ENCODE measurements at regions not wholly inside any gene's neighbourhood (a gene's known extent, or its start where the extent isn't known, plus 50 kb on each side); places are given as distances from the start of the nearest gene placed in this dataset.
"Not testable (repeated sequence)": the region's sequence is repeated elsewhere in the genome, so short reads cannot be mapped to it uniquely, and the experiment has no call there.

GRCh38 chr4:31768756-31769155 lies 1048.6 kb downstream of the PCDH7 start:
- ATAC-seq (no peak), DNase-seq (no peak)
- Mint-ChIP-seq H3K4me1 (no peaks in the 10 kb centered on the region), H3K27ac (no peak overlapping the region), H3K9me3 (ENCODE audit: low read depth) (peaks cover 8% of the 10 kb centered on the region), H3K36me3 (ENCODE audit: low read depth) (no peaks in the 10 kb centered on the region), H3K4me3 (no peak overlapping the region), H3K27me3 (no peaks in the 10 kb centered on the region)
- CTCF ChIA-PET, result no interaction called here
- intact Hi-C loops (cut with DNase I, micrococcal nuclease), result no loop called here
- POLR2A ChIA-PET, result no interaction called here

DNA sequence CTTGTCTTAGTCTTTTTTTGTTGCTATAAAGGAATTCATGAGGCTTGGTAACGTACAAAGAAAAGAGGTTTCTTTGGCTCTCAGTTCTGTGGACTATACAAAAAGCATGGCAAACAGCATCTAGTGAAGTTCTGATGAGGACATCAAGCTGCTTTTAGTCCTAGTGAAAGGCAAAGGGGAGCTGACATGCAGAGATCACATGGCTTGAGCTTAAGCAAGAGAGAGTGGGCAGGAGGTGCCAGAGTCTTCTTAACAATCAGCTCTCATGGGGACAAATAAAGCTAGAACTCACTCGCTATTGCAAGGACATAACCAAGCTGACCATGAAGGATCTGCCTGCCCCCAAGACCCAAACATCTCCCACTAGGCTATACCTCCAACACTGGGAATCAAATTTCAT lies 1063.1 kb downstream of the PCDH7 start:
- no peak for DNase-seq
- intact Hi-C loops (cut with DNase I, micrococcal nuclease), result no loop called here
- Mint-ChIP-seq H3K27me3 (no peaks in the 10 kb centered on the region), H3K4me3 (no peak overlapping the region), H3K9me3 (ENCODE audit: low read depth) (peaks cover 4% of the 10 kb centered on the region), H3K4me1 (no peaks in the 10 kb centered on the region), H3K27ac (no peak overlapping the region), H3K36me3 (ENCODE audit: low read depth) (no peaks in the 10 kb centered on the region)
- CTCF ChIA-PET, result no interaction called here
- POLR2A ChIA-PET, result no interaction called here
- no peak for ATAC-seq

DNA sequence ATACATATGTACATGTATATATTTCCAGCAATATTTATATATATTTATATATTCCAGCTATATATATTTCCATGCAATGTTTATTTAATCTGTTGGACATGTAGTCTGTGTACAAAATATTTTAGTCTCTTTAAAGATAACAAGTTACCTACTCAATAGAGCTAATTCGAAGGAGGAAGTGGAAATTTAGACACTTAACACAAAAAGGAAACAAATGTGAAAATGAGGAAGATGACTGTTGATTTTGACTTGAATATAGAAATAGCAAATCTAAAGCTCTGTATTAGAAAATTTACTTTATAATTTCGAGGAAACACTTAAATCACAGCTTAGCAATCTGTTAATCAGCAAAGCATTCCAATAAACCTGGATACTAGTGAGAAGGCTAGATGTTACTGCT lies 1064.4 kb downstream of the PCDH7 start:
- no peak overlapping the region for H3K4me3 Mint-ChIP-seq
- ChIA-PET CTCF (no interaction called here), POLR2A (no interaction called here)
- no peaks in the 10 kb centered on the region for H3K4me1 Mint-ChIP-seq
- H3K27ac Mint-ChIP-seq, result no peak overlapping the region
- intact Hi-C loops (cut with DNase I, micrococcal nuclease), result no loop called here
- H3K27me3 Mint-ChIP-seq, result no peaks in the 10 kb centered on the region
- H3K36me3 Mint-ChIP-seq (ENCODE audit: low read depth), result no peaks in the 10 kb centered on the region
- DNase-seq, result no peak
- ATAC-seq, result no peak
- peaks cover 4% of the 10 kb centered on the region for H3K9me3 Mint-ChIP-seq (ENCODE audit: low read depth)

DNA sequence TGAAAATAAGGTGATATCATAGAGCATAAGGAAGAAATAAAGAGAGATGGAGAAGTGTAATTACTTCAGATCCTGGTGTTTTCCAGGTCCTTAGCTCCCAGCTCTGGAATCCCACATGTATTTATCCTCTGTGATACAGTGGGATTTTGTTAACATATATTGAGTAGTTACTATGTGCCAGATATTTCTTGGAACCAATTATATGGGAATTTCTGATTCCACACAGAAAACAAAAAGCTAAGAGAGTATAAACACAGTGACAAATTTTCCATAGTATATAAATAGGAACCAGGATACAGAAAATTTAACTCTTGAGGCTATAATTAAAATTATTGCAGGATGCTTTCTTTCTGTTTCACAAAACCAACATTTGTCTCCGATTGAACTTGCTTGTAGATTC lies 1067.5 kb downstream of the PCDH7 start:
- CTCF ChIA-PET, result no interaction called here
- Mint-ChIP-seq H3K9me3 (ENCODE audit: low read depth) (peaks cover 2% of the 10 kb centered on the region), H3K27ac (no peak overlapping the region), H3K27me3 (no peaks in the 10 kb centered on the region), H3K4me3 (no peak overlapping the region), H3K36me3 (ENCODE audit: low read depth) (no peaks in the 10 kb centered on the region), H3K4me1 (no peaks in the 10 kb centered on the region)
- POLR2A ChIA-PET, result no interaction called here
- intact Hi-C loops (cut with DNase I, micrococcal nuclease), result no loop called here
- no peak for DNase-seq
- no peak for ATAC-seq

- Mint-ChIP-seq H3K9me3 (ENCODE audit: low read depth) (peaks cover 2% of the 10 kb centered on the region), H3K36me3 (ENCODE audit: low read depth) (no peaks in the 10 kb centered on the region), H3K27ac (no peak overlapping the region)
Observed at GRCh38 chr4:31788676-31789075, 1068.5 kb downstream of the PCDH7 start.

GRCh38 chr4:31791666-31792065 lies 1071.5 kb downstream of the PCDH7 start:
- Mint-ChIP-seq H3K27me3 (no peaks in the 10 kb centered on the region), H3K9me3 (ENCODE audit: low read depth) (peaks cover 8% of the 10 kb centered on the region), H3K4me1 (no peaks in the 10 kb centered on the region), H3K4me3 (no peak overlapping the region), H3K27ac (no peak overlapping the region), H3K36me3 (ENCODE audit: low read depth) (no peaks in the 10 kb centered on the region)
- intact Hi-C loops (cut with DNase I, micrococcal nuclease), result no loop called here
- DNase-seq, result no peak
- CTCF ChIA-PET, result no interaction called here
- POLR2A ChIA-PET, result no interaction called here
- ATAC-seq, result no peak

More at GRCh38 chr4:31788676-31789075, 1068.5 kb downstream of the PCDH7 start:
- POLR2A ChIA-PET, result no interaction called here
- Mint-ChIP-seq H3K4me3 (no peak overlapping the region), H3K27me3 (no peaks in the 10 kb centered on the region), H3K4me1 (no peaks in the 10 kb centered on the region)
- no peak for DNase-seq
- CTCF ChIA-PET, result no interaction called here
- no peak for ATAC-seq
- intact Hi-C loops (cut with DNase I, micrococcal nuclease), result no loop called here

- DNase-seq, result no peak
- ChIA-PET CTCF (no interaction called here), POLR2A (no interaction called here)
- Mint-ChIP-seq H3K9me3 (ENCODE audit: low read depth) (peaks cover 10% of the 10 kb centered on the region), H3K27ac (no peak overlapping the region), H3K4me1 (no peaks in the 10 kb centered on the region), H3K27me3 (no peaks in the 10 kb centered on the region), H3K4me3 (no peak overlapping the region), H3K36me3 (ENCODE audit: low read depth) (no peaks in the 10 kb centered on the region)
- no peak for ATAC-seq
- intact Hi-C loops (cut with DNase I, micrococcal nuclease), result no loop called here
Observed at GRCh38 chr4:31793907-31794306, 1073.7 kb downstream of the PCDH7 start.

GRCh38 chr4:31797052-31797451 lies 1076.9 kb downstream of the PCDH7 start:
- intact Hi-C loops (cut with DNase I, micrococcal nuclease); H3K4me1 Mint-ChIP-seq; POLR2A ChIA-PET; H3K36me3 Mint-ChIP-seq (ENCODE audit: low read depth); DNase-seq; H3K4me3 Mint-ChIP-seq; H3K27ac Mint-ChIP-seq; H3K27me3 Mint-ChIP-seq; ATAC-seq; CTCF ChIA-PET: not testable (repeated sequence)
- H3K9me3 Mint-ChIP-seq (ENCODE audit: low read depth), result peaks cover 13% of the 10 kb centered on the region

DNA sequence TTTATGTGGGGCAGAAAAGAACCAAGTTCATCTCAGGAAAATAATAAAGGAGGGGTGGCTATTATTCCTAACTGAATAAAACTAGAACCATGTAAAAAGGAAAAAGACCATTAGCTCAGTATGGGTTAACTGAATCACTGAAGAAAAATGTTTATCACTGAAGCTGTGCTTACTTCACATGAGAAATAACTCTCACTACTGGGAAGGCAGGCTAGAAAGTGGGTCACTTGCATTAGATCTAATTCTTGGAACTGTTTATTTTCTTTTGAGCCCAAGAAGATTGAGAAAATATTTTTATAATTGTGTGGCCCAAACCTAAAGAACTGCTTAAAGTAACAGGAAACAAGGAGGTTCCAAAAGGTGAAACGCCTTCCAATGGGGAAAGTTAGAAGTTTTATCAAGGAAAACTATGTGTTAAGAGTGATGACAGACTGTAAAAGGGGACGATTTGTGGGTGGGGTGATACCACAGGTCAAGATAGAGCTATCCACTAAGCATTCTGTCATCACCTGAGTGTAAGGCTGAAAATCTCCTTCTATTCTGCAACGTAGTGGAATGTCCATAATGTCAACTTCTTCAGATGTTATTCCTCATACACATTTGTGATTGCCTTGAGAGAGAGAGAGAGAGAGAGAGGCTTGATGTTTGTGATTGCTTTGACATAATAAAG lies 1083.5 kb downstream of the PCDH7 start:
- intact Hi-C loops (cut with DNase I, micrococcal nuclease), result no loop called here
- no peak overlapping the region for H3K4me3 Mint-ChIP-seq

DNA sequence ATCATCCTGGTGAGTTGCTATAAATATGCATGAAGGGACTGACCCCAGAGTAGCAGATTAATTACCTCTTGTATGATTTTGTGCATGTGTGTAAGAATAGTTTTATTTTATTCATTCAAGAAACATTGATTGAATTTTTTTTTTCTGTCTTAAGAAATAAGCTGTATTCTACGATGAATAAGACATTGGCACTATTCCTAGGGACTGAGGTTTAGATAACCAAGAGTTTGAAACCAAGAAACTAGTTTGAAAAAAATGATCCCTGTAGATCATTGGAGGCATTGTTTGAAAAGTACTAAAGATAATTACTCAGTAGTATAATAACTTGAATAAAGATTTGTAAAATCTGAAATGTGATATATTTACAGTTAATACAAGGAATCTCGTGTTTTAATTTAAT lies 1086.9 kb downstream of the PCDH7 start:
- intact Hi-C loops (cut with DNase I, micrococcal nuclease), result no loop called here
- ChIA-PET CTCF (no interaction called here), POLR2A (no interaction called here)
- Mint-ChIP-seq H3K36me3 (ENCODE audit: low read depth) (no peaks in the 10 kb centered on the region), H3K4me3 (no peak overlapping the region), H3K27ac (no peak overlapping the region), H3K4me1 (no peaks in the 10 kb centered on the region), H3K27me3 (no peaks in the 10 kb centered on the region), H3K9me3 (ENCODE audit: low read depth) (peaks cover 8% of the 10 kb centered on the region)
- no peak for ATAC-seq
- DNase-seq, result no peak

More for the DNA sequence above, 1083.5 kb downstream of the PCDH7 start:
- no peaks in the 10 kb centered on the region for H3K4me1 Mint-ChIP-seq
- DNase-seq (no peak), ATAC-seq (no peak)
- H3K36me3 Mint-ChIP-seq (ENCODE audit: low read depth), result no peaks in the 10 kb centered on the region
- peaks cover 13% of the 10 kb centered on the region for H3K9me3 Mint-ChIP-seq (ENCODE audit: low read depth)
- H3K27me3 Mint-ChIP-seq, result no peaks in the 10 kb centered on the region
- ChIA-PET POLR2A (no interaction called here), CTCF (no interaction called here)
- no peak overlapping the region for H3K27ac Mint-ChIP-seq

DNA sequence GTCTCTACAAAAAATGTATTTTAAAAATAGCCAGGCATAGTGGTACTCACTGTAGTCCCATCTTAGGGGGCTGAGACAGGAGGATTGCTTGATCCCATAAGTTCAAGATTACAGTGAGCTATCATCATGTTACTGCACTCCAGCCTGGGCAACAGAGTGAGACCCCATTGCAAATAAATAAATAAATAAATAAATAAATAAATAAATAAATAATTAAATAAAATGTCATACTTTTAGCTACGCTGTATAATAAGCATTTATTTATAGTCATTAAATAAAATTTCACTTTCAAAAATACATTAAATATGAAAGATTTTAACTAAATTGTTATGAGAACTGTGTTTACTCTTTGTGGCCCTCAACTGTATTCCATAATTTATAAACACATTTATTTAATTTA lies 1124.2 kb downstream of the PCDH7 start:
- Mint-ChIP-seq H3K36me3 (ENCODE audit: low read depth) (no peaks in the 10 kb centered on the region), H3K4me1 (no peaks in the 10 kb centered on the region), H3K27ac (no peak overlapping the region), H3K4me3 (no peak overlapping the region), H3K27me3 (no peaks in the 10 kb centered on the region), H3K9me3 (ENCODE audit: low read depth) (peaks cover 9% of the 10 kb centered on the region)
- CTCF ChIA-PET, result no interaction called here
- no peak for DNase-seq
- ATAC-seq, result no peak
- intact Hi-C loops (cut with DNase I, micrococcal nuclease), result no loop called here
- POLR2A ChIA-PET, result no interaction called here

GRCh38 chr4:31851946-31852345 lies 1131.8 kb downstream of the PCDH7 start:
- no peak for DNase-seq
- POLR2A ChIA-PET, result no interaction called here
- intact Hi-C loops (cut with DNase I, micrococcal nuclease), result no loop called here

DNA sequence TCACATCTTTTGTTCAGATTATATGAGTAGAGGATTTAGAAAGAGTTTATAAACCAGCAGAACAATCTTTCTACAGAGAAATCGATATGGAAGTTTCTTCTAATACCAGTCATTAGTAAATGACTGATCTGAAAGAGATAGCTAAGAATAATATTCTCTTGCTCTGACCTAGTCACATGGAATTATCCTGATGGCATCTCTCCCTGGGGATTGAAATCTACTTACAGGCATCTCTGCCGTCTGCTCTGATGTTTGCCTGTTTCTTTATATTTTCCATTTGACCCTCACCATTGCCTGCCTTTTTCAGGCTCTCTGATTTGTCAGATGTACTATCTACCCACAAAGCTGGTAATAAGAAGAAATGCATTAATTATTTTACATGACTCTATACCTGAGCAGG lies 1157.3 kb downstream of the PCDH7 start:
- no peaks in the 10 kb centered on the region for H3K27me3 Mint-ChIP-seq
- no peak overlapping the region for H3K4me3 Mint-ChIP-seq
- H3K9me3 Mint-ChIP-seq (ENCODE audit: low read depth), result peaks cover 8% of the 10 kb centered on the region
- ATAC-seq (no peak), DNase-seq (no peak)
- ChIA-PET CTCF (no interaction called here), POLR2A (no interaction called here)
- H3K4me1 Mint-ChIP-seq, result no peaks in the 10 kb centered on the region
- no peaks in the 10 kb centered on the region for H3K36me3 Mint-ChIP-seq (ENCODE audit: low read depth)
- H3K27ac Mint-ChIP-seq, result no peak overlapping the region
- intact Hi-C loops (cut with DNase I, micrococcal nuclease), result no loop called here

More at GRCh38 chr4:31851946-31852345, 1131.8 kb downstream of the PCDH7 start:
- no peaks in the 10 kb centered on the region for H3K36me3 Mint-ChIP-seq (ENCODE audit: low read depth)
- H3K9me3 Mint-ChIP-seq (ENCODE audit: low read depth), result peaks cover 10% of the 10 kb centered on the region
- no peak for ATAC-seq
- H3K4me1 Mint-ChIP-seq, result no peaks in the 10 kb centered on the region
- no peak overlapping the region for H3K27ac Mint-ChIP-seq
- H3K4me3 Mint-ChIP-seq, result no peak overlapping the region
- CTCF ChIA-PET, result no interaction called here
- no peaks in the 10 kb centered on the region for H3K27me3 Mint-ChIP-seq
